Activated naive CD8-positive, alpha-beta T cell (primary cell): ENCODE measurements at regions not wholly inside any gene's neighbourhood (a gene's known extent, or its start where the extent isn't known, plus 50 kb on each side); places are given as distances from the start of the nearest gene placed in this dataset.
A peak's percentile ranks its signal among the peaks of the same experiment; 100 is the strongest.

Experiments used
- H3K27ac Mint-ChIP-seq: one replicate; pipeline ENCODE4 v1.8.0; 2021; ENCODE audit warnings: mixed read lengths
- H3K27me3 Mint-ChIP-seq: one replicate; pipeline ENCODE4 v1.8.0; 2021; ENCODE audit warnings: mixed read lengths
- H3K36me3 Mint-ChIP-seq: one replicate; pipeline ENCODE4 v1.8.0; 2021; ENCODE audit warnings: mixed read lengths
- H3K4me1 Mint-ChIP-seq: one replicate; pipeline ENCODE4 v1.8.0; 2021; ENCODE audit warnings: low read depth, mixed read lengths
- H3K4me3 Mint-ChIP-seq: one replicate; pipeline ENCODE4 v1.8.0; 2021; ENCODE audit warnings: mild to moderate bottlenecking, mixed read lengths
- H3K9me3 Mint-ChIP-seq: one replicate; pipeline ENCODE4 v1.8.0; 2021; ENCODE audit warnings: low read depth, mixed read lengths

DNA sequence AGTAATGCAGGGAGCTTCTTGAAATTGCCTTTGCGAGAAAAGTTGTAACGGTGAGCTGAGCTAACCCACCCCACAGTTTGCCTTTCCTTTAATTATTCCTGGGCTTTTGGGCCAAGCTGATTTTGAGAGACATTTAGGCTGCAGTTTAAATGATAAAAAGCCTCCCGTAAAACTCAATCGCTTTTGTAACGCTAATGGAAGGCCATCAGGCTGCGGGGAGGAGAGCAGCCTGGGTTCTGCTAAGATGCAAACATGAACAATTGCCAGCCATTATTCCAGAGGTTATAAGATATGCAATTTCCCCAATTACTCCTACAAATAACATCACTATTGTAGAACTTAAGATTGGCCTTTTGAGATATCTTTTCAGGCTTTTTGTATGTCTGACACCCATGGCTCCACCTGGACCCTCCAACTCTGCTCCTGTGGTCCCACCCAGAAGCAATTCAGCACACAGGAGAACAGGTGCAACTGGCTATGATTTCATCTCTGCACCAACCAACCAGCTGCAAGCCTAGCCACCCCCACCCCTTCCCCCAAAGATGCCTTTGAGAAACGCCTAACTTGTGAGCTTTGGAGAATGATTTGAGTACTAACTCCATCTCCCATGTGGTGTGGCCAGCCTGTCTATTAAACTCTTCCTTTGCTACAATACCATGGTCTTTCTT, 108.2 kb upstream of the FAM9C start:
- H3K4me3 Mint-ChIP-seq, result no peak overlapping the region
- H3K36me3 Mint-ChIP-seq, result peaks cover 2% of the 10 kb centered on the region
- H3K4me1 Mint-ChIP-seq, result peaks cover 22% of the 10 kb centered on the region
- no peak overlapping the region for H3K27ac Mint-ChIP-seq
- H3K9me3 Mint-ChIP-seq, result peaks cover 4% of the 10 kb centered on the region
- no peaks in the 10 kb centered on the region for H3K27me3 Mint-ChIP-seq

DNA sequence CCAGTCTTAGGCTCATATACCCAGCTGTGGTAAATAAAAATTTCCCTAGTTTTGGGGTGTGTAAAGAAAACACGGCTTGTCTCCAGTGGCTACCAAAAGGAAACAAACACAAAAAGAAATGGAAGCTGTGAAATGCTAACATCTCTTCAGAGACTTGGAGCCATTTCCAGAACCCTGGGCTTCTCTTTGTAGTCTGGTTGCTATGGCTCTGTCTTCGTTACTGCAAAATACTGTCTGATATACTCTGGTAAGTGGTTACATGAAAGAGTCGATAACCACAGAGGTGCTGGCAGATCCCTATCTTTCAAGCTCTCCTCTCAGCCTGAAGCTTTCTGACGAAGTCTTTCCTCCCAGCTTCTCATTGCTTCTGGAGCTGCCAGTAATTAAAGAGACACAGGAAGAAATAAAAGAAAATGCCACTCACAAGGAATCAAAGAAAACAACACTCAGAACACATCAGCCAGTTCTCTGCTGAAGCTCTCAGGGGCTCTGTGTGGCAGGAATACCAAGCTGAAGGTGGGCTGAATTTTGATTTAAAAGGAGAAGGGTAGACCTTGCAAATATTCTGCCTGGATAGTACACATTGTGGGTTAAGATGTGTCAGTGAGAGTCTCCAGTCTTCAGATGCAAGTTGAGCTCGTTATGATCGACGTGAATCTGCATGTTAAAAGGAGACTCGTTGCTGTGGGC, 107.6 kb upstream of the FAM9C start:
- Mint-ChIP-seq H3K9me3 (peaks cover 4% of the 10 kb centered on the region), H3K27ac (peak overlapping the region; percentile 13), H3K27me3 (no peaks in the 10 kb centered on the region), H3K4me1 (peaks cover 22% of the 10 kb centered on the region), H3K4me3 (peak overlapping the region; percentile 35), H3K36me3 (peaks cover 2% of the 10 kb centered on the region)

DNA sequence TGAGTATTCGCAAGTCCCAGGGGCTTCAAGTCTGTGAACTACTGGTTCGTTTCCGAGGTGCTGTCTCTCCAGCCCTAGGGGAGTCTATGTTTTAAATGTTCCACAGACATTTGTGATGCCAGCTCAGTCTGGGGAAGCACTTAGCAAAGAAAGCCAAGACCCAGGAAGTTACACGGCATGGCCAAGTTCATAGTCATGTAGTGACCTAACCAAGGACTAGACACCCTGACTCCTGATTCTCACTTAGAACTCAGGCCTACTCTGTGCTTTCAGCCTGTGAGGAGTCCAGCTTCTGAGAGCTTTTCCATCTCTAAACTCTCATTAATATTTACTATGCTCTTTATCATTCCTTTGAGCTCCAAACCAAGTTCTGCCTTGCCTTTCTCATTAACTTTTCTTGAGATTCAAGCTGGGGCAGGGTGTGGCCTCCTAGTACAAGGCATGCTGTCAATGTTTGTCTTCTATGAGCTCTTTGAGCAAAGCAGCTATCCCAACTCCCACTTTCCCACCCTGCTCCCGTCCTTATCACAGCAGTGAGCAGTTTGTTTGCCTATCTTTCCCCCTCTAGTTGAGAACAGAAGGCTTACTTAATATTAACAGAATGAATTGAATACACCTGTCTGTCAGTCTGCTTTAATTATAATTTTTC, 105.4 kb upstream of the FAM9C start:
- Mint-ChIP-seq H3K4me1 (peaks cover 22% of the 10 kb centered on the region), H3K4me3 (no peak overlapping the region), H3K36me3 (peaks cover 5% of the 10 kb centered on the region), H3K9me3 (peaks cover 9% of the 10 kb centered on the region), H3K27me3 (no peaks in the 10 kb centered on the region), H3K27ac (no peak overlapping the region)

DNA sequence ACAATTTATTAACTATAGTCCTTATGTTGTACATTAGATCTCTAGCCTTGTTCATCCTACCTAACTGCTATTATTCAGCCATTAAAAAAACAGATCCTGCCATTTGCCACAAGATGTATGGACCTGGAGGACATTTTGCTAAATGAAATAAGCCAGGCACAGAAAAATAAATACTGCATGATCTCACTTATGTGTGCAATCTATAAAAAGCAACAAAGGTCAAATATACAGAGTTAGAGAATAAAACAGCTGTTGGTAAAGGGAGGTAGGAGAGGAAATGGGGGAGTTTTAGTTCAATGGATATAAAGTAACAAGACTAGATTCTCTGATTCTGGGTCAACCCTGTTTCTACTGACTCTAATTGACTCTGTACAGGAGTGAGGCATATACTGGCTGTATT, 103.3 kb upstream of the FAM9C start:
- H3K9me3 Mint-ChIP-seq, result peaks cover 5% of the 10 kb centered on the region
- peaks cover 17% of the 10 kb centered on the region for H3K4me1 Mint-ChIP-seq
- peaks cover 3% of the 10 kb centered on the region for H3K36me3 Mint-ChIP-seq
- H3K4me3 Mint-ChIP-seq, result no peak overlapping the region
- H3K27me3 Mint-ChIP-seq, result no peaks in the 10 kb centered on the region
- no peak overlapping the region for H3K27ac Mint-ChIP-seq

DNA sequence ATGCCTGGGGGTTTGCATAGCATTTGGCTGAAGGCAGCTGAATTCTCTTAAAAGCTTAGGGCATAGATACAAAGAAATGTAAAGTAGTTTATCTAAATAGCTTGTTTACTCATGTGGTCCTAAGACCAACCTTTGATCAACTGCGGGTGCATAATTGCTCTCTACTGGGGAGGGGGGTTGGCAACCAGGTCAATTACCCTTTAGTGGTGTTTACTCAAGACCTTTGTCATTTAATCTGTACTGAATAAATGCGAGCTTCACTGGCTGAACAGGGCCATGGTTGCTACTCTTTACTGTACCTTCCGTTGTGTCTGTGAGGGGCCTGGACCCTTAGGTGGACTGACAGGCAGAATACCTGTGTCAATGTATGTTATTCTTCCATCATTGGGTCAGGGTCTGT, 102.7 kb upstream of the FAM9C start:
- no peak overlapping the region for H3K27ac Mint-ChIP-seq
- H3K4me3 Mint-ChIP-seq, result no peak overlapping the region
- no peaks in the 10 kb centered on the region for H3K27me3 Mint-ChIP-seq
- H3K4me1 Mint-ChIP-seq, result peaks cover 14% of the 10 kb centered on the region
- H3K9me3 Mint-ChIP-seq, result peaks cover 5% of the 10 kb centered on the region
- peaks cover 3% of the 10 kb centered on the region for H3K36me3 Mint-ChIP-seq

DNA sequence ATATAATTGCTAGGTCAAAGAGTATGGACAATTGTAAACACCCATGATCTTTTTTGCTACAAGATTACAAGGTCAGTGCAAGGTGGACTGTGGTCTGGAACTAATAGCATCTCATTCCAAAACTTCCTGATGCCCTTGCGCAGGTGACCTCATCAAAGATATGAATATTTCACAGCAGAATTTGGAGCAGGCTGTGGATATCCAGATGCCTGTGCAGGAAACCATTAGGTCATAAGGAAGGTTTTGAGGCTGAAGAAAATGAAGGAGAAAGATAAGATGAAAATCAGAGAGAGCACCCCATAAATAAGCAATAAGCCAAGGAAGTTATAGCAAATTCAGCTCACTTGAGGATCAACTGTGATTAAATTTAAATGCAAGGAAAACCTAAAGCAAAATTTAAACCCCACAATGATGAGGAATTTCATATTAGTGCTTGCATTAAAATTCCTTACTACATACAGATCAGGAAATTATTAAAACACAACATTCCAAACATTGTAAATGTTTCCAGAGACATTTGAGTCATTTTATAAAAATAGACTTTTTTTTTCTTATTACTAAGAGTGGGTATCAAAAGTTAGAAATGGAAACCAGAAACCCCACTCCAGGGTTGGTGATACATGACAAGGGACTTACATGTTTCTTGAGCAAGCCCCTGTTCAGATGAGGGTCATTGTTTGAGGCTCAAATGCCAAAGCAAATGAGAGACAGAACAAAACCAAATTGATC, 100.7 kb upstream of the FAM9C start:
- peaks cover 4% of the 10 kb centered on the region for H3K4me1 Mint-ChIP-seq
- H3K9me3 Mint-ChIP-seq, result peaks cover 5% of the 10 kb centered on the region
- H3K36me3 Mint-ChIP-seq, result peaks cover 3% of the 10 kb centered on the region
- H3K27ac Mint-ChIP-seq, result no peak overlapping the region
- H3K27me3 Mint-ChIP-seq, result no peaks in the 10 kb centered on the region
- H3K4me3 Mint-ChIP-seq, result no peak overlapping the region

DNA sequence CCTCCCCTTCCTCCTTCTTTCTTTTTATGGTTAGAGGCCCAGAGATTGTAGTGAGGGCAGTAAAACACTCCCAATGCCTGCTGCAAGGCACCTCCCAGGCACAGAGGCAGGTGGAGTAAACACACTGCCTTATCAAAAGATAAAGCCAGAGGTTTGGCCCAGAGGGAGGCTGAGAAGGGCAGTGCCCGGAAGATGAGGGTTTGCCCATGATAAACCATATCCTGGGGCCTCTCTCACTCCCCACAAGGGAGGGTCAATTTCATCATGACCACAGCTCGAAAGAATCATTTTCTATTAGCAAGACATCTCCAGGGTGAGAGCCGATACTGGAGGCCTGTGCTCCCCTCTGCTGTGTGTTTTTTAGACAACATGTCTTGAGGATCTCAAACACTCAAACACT, 98.5 kb upstream of the FAM9C start:
- Mint-ChIP-seq H3K27ac (no peak overlapping the region), H3K4me1 (peaks cover 4% of the 10 kb centered on the region), H3K36me3 (peaks cover 3% of the 10 kb centered on the region), H3K4me3 (no peak overlapping the region), H3K27me3 (no peaks in the 10 kb centered on the region), H3K9me3 (peaks cover 5% of the 10 kb centered on the region)

GRCh38 chrX:13140007-13140406, 95.6 kb upstream of the FAM9C start:
- Mint-ChIP-seq H3K4me1 (peaks cover 4% of the 10 kb centered on the region), H3K4me3 (no peak overlapping the region), H3K9me3 (no peaks in the 10 kb centered on the region), H3K27me3 (no peaks in the 10 kb centered on the region), H3K36me3 (no peaks in the 10 kb centered on the region), H3K27ac (no peak overlapping the region)

DNA sequence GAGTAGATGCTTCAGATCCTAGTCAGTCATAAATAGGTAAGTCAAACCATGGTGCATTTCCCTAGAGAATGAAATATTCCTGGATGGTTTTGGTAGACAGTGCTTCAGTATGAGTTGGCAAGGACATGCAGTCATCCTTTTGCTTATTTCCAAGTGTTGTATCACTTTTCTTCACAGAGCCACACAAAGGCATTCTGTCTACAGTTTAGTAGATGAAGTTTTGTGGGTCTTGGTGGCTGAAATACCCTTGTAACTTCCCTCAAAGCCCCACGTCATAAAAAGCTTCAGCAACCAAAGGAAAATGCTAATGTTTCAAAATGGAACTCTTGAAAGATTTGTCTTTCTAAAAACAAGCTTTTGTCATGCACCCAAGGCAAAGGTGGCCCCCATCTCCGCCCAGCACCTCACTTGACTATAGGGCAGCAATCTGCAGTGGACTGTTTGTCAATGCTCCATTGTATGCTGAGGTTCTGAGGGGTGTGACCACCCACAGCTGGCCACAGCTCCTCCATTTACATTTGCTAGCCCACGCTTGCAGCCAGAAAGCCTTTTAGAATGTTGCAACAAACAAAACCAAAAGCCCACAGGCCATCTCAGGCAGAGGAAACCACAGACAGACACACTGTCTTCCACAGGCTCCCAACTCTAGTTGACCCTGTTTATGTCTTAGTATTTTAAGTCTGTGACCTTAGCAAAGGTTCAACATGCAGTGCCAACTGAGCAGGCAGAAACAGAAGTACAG, 87.1 kb upstream of the FAM9C start:
- Mint-ChIP-seq H3K9me3 (no peaks in the 10 kb centered on the region), H3K36me3 (no peaks in the 10 kb centered on the region), H3K27me3 (no peaks in the 10 kb centered on the region), H3K4me3 (no peak overlapping the region), H3K4me1 (peaks cover 26% of the 10 kb centered on the region), H3K27ac (no peak overlapping the region)

DNA sequence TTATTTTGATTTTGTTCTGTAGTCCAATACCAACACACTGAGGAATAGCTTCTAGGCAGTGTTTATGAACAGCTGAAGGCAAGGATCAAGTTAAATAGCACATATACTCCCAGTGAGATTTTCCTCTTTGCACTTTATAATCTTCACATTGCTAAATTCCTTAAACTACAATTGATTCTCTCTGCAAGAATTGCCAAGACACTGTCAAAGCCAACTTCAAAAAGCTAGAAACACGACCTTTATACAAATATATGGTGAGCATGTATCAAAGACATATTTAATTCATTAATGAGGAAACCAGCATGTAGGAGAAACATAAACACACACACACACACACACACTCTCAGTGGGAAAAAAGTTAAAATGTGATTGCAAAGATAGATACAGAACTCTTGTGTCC, 86.4 kb upstream of the FAM9C start:
- Mint-ChIP-seq H3K27ac (no peak overlapping the region), H3K4me3 (no peak overlapping the region), H3K4me1 (peaks cover 31% of the 10 kb centered on the region), H3K36me3 (no peaks in the 10 kb centered on the region), H3K27me3 (no peaks in the 10 kb centered on the region), H3K9me3 (no peaks in the 10 kb centered on the region)

GRCh38 chrX:13128104-13128503, 83.7 kb upstream of the FAM9C start:
- H3K36me3 Mint-ChIP-seq, result no peaks in the 10 kb centered on the region
- peaks cover 54% of the 10 kb centered on the region for H3K4me1 Mint-ChIP-seq
- H3K27me3 Mint-ChIP-seq, result no peaks in the 10 kb centered on the region
- H3K27ac Mint-ChIP-seq, result no peak overlapping the region
- no peak overlapping the region for H3K4me3 Mint-ChIP-seq
- no peaks in the 10 kb centered on the region for H3K9me3 Mint-ChIP-seq

DNA sequence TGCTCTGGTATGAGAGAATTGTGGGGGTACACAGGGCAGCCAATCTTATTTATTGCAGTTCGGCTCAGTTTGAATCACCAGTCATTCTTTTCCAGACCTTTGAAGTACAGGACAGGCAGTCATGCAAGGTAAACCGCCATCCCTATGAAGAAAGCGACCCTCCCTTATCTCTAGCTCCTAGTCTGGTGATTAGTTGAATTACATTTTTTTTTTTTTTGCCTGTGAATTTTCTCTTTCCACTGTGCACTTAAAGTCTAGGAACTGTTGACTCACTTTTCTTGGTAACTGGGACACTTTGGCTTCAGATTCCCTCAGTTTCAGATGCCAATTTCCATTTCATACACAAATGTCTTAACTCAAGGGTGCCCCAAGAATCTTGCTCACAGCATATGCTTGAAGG, 82.4 kb upstream of the FAM9C start:
- H3K4me3 Mint-ChIP-seq, result no peak overlapping the region
- H3K27ac Mint-ChIP-seq, result no peak overlapping the region
- no peaks in the 10 kb centered on the region for H3K36me3 Mint-ChIP-seq
- H3K9me3 Mint-ChIP-seq, result no peaks in the 10 kb centered on the region
- peaks cover 63% of the 10 kb centered on the region for H3K4me1 Mint-ChIP-seq
- no peaks in the 10 kb centered on the region for H3K27me3 Mint-ChIP-seq

DNA sequence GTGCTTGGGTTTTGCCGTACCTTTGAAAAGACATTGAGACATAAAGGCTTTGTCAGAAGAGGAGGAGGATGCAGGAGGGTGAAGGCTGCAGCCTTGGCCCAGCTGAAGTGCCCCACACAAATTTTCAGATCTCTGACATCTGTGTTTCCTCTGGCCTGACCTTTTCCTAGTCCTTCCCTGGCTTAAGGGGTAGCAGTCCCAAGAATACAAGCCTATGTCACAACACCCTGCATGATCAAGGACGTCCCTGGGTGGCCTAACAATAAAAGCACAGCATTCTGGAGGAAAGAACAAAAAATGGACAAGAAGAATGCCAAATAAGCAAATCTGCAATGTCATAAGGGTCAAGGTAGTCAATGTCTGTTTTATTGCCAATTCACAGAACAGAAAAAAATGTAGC, 80.8 kb upstream of the FAM9C start:
- H3K4me3 Mint-ChIP-seq, result no peak overlapping the region
- no peaks in the 10 kb centered on the region for H3K27me3 Mint-ChIP-seq
- no peaks in the 10 kb centered on the region for H3K36me3 Mint-ChIP-seq
- H3K4me1 Mint-ChIP-seq, result peaks cover 55% of the 10 kb centered on the region
- no peaks in the 10 kb centered on the region for H3K9me3 Mint-ChIP-seq
- H3K27ac Mint-ChIP-seq, result no peak overlapping the region

- Mint-ChIP-seq H3K4me1 (peaks cover 55% of the 10 kb centered on the region), H3K27ac (peak overlapping the region; percentile 83)
Observed at GRCh38 chrX:13123857-13124345, 79.5 kb upstream of the FAM9C start.

More at GRCh38 chrX:13123857-13124345, 79.5 kb upstream of the FAM9C start:
- Mint-ChIP-seq H3K27me3 (no peaks in the 10 kb centered on the region), H3K36me3 (no peaks in the 10 kb centered on the region), H3K9me3 (no peaks in the 10 kb centered on the region), H3K4me3 (peak overlapping the region; percentile 27)
